GM18502 (cell line): ENCODE measurements at regions not wholly inside any gene's neighbourhood (a gene's known extent, or its start where the extent isn't known, plus 50 kb on each side); places are given as distances from the start of the nearest gene placed in this dataset.

Experiments used
- ATAC-seq: cut with Tn5 transposase; IDR thresholded peaks from one replicate; pipeline ENCODE4 v1.9.1; 2021; ENCODE audit warnings: mild to moderate bottlenecking; ENCODE audit not compliant: unreplicated experiment, poor library complexity

DNA sequence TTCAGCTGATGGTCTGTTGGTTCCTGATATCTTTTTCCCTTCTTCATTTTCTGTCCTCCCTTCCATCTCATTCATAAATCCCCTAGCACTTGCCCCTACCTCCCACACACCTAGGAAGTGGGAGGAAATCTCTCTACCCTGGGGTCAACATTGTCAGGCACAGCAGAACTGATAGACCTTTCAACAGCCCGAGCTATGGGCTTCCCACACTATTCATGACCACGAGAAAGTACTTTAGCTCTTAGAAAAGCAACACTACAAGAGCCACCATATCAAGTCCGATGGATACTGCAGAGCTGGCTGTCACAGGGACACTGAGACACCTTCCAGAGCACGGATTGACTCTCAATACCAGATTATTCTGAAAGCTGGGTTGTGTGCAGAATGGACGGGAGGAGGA is 180.6 kb upstream of the NEBL start:
- no peak for ATAC-seq

DNA sequence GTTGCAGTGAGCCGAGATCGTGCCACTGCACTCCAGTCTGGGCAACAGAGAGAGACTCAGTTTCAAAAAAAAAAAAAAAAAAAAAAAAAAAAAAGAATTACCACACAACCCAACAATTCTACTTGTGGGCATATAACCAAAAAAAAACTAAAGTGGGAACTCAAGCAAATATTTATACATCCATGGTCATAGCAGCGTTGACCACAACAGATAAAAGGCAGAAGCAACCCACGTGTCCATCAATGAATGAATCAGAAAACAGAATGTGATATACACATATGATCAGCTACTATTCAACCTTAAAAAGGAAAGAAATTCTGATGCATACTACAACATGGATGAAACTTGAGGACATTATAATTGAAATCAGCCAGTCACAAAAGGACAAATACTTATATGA is 179.3 kb upstream of the NEBL start:
- no peak for ATAC-seq

GRCh38 chr10:21075880-21076279 is 178.8 kb upstream of the NEBL start:
- no peak for ATAC-seq

- no peak for ATAC-seq
Measured at GRCh38 chr10:21071001-21071673, 174.0 kb upstream of the NEBL start.

DNA sequence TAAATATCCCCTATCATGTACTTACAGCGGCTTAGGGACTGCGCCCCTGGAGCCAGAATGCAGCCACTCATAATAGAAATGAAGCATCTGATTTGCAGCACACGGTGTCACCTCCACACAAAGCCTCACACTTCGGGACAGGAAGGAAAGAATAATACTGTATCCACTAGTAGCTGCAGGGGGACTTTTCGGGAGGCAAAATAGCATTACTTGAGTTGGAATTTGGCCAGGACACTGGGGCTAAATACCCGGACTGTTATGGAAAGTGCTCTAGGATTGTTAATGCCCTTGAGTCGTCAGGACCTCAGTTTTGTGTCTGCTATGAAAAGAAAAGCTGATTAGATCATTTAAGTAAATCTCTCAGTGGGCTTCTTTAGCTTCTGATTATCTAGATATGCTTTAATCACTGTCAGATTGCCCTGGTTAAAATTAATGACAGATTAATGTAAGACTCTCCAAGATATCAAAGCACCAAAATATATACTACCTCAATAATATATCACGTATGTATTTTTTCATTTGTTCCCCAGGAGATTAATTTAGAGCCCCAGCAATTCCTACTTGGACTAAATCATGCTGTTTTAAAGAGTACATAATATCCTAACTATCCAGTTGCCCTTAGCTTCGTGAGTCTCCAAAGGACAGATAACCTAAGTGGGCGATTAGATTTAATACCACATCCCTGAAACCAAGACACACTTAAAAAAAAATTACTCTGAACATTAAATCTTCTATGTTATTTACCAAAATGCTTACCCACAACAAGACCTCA is 173.0 kb upstream of the NEBL start:
- ATAC-seq, result no peak

DNA sequence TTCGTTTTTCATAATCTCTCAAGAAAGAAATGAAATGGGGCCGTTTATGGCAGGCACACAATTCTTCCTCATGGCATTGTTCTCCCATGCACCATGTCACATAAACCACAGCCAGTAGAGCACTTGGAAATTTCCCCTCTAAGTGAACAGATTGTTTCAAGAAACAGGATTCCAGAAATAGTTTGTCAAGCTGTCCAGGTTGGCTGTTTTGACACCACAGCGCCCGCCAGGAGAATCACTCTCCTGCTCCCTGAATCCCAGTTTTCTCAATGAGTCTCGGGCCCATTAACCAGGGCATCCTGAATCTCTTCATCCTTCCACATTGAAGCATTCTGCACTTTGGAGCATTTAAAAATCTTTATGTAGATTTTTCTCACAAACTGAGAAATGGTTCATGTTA is 172.2 kb upstream of the NEBL start:
- no peak for ATAC-seq

- ATAC-seq, result no peak
Measured at GRCh38 chr10:21068026-21068656, 171.0 kb upstream of the NEBL start.

GRCh38 chr10:21065621-21066248 is 168.6 kb upstream of the NEBL start:
- no peak for ATAC-seq

- no peak for ATAC-seq
Measured at GRCh38 chr10:21061982-21062381, 164.9 kb upstream of the NEBL start.

GRCh38 chr10:21061184-21061583 is 164.1 kb upstream of the NEBL start:
- no peak for ATAC-seq

DNA sequence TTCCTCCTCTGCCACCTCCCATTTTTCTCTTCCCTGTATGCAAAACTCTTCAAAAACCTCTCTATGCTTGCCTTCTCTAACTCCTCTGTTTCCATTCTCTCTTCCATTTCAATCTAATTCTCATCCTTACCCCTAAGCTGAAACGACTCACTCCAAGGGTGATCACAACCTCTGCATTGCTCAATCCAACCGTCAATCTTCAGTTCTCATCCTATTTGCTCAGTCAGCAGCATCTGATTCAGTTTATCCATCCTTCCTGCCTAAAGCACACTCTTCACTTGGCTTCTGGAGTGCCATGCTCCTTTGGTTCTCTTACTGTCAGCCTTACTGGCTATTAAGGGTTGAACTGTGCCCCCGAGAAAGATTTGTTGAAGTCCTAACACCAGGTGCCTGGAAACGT is 163.5 kb upstream of the NEBL start:
- ATAC-seq, result no peak

DNA sequence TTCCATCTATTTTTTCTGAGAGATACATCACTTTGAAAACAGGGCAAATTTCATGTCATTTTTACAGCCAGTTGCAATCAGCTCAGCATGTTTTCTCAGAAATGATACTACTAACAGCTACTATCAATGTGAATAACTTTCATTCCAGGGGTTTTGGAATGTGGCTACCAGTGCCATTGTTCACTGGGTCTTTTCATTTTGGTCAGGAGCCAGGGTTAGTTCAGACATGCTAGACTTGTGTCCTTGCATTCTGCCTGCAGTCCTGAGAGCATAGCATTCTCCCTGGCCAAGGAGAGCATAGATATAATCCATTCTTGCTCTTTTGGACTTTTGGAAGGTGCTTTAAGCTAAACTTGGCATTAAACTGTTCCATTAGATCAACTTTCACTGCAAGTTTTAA is 160.9 kb upstream of the NEBL start:
- no peak for ATAC-seq

DNA sequence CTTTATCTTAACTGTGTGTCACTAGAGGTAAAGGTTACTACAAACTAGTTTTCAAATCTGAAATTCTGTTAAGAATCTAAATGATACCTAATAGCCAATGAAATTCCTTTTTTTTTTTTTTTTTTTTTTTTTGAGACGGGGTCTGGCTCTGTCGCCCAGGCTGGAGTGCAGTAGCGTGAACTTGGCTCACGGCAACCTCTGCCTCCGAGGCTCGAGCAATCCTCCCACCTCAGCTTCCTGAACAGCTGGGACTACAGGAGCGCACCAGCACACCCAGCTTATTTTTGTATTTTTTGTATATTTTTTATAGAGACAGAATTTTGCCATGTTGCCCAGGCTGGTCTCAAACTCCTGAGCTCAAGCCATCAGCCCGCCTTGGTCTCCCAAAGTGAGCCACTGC is 160.3 kb upstream of the NEBL start:
- ATAC-seq, result no peak

DNA sequence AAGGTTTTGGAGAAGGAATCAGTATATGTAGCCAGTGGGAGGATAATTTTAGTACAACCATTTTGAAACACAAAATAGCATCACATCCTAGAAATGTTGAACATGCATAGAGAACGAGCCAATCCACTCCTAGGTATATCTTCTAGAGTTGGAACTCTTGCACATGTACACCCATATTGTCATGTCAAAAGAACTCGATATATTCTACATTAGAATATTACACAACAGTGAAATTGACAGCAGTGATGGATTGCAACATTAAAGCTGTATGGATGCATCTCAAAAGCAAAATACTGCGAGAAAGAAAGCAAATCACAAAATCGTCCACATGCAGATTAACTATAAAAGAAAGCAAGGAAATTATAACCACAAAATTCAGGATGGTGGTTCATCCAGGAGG is 159.3 kb upstream of the NEBL start:
- ATAC-seq, result no peak

DNA sequence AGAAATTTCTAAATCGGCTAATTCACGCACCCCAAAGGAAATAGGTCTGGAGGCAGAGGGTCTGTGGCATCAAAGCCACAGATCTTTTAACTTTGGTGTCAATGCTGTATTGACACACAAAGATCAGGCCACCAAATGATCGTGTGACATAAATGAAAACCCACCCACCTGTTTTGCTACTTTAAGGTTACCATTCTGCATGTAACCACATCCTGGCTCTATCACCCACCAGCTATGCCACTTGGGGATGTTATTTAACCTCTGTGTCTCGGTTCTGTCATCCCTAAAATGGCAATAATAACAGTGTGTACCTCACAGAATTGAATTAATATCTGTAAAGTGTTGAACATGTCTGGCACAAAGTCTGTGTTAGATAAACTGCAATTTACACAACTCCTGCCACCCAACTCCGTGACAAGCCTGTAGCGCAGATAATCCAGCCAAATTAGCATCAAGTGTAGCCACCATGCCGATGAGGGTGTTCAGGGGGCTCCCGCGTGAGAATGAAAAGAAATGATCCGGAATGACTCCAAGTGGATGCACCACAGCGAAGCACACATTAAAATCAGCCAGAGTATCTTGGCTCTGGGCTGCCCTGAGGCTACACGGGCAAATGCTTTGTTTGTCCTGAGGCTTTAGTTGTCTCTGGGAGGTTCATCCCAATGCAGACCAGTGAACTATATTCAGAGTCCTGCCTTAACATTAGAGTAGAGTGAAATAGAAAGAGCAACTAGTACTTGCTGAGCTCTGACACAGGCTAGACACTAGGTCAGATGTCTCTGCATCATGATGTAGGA is 158.4 kb upstream of the NEBL start:
- ATAC-seq, result no peak

DNA sequence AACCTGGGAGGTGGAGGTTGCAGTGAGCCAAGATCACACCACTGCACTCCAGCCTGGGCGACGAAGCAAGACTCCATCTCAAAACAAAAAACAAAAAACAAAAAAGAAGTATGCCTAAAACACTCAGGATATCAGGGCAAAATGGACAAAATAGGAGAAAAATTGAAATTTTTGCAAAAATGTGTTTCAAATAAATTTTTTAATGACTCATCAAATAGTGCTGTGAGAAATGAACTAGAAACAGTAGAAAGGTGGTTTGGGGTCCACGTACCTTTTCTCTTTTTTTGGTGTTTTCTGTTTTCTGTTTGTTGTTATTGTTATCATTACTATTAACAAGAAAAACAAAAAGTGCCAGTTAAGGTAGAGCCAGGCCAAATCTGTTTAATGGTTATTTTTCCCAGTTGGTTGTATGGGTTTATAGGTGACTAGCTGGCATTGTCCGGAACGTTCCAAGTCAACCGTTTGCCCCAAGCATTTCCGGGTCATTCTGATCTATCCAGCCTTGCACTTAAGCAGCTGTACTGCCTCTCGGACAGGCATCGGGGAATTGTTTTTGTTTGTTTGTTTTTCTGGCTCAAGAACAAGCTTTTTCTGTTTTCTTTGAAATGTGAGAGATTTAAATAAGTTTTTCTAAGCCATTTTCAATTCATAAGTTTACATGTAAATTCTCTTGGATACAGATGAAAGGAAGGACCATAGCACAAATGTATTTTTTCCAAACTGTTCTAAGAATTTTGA is 157.0 kb upstream of the NEBL start:
- no peak for ATAC-seq

DNA sequence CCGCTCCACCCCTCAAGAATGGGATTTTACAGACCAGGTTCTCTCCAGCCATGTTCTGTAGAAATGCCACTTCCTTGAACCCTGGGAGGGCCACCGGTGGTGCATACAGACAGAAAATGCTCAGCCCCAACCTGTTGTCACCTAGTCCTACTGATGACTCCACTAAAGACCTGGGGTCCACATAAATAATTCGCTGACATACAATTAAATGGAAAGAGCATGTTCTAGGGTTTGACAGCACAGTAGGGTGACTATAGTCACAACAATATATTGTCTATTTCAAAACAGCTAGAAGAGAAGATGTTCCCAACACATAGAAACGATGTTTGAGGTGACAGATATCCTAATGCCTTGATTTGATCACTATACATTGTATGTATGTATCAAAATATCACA is 155.6 kb upstream of the NEBL start:
- no peak for ATAC-seq

- ATAC-seq, result no peak
Measured at GRCh38 chr10:21052072-21052708, 155.1 kb upstream of the NEBL start.

DNA sequence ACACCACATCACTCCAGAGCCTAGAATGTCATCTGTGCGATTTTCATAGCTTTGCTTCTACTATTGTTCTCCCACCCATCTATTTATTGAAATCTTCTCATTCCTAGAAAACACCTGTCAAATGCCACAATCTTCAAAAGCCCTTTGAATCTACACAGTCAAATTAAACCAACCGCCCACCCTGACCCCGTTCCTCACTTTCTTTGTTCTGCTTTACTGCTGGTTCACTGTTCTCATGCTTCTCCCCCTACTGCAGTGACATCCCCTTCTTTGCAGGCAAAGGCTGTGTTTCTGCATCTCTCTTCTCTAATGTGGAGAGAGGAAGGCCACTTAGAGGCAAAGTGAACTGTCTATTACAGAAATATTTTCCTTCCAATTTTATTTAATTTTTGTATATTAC is 152.4 kb upstream of the NEBL start:
- ATAC-seq, result no peak
